ENCODE measurements at regions not wholly inside any gene's neighbourhood (a gene's known extent, or its start where the extent isn't known, plus 50 kb on each side); places are given as distances from the start of the nearest gene placed in this dataset.
"Not testable (repeated sequence)": the region's sequence is repeated elsewhere in the genome, so short reads cannot be mapped to it uniquely, and the experiment has no call there.

GRCh38 chr3:95587641-95588040 is 1226.8 kb upstream of the EPHA6 start:
- H3K4me3 Mint-ChIP-seq, result not testable (repeated sequence)

GRCh38 chr3:95588473-95588872 is 1225.9 kb upstream of the EPHA6 start:
- no peak overlapping the region for H3K4me3 Mint-ChIP-seq
- TF ChIP-seq JUNB (IDR thresholded peaks at IDR 0.05; ENCODE audit: unreplicated experiment) (no peak), EZH2phosphoT487 (IDR thresholded peaks at IDR 0.05; ENCODE audit: unreplicated experiment) (no peak), NANOG (IDR thresholded peaks at IDR 0.05; ENCODE audit: borderline replicate concordance) (no peak)
- DNase-seq (ENCODE audit: low spot score) (no peak), ATAC-seq (no peak)
- no peak overlapping the region for H2AFZ ChIP-seq
- H3K27ac Mint-ChIP-seq, result no peak overlapping the region
- peaks cover 9% of the 10 kb centered on the region for H3K36me3 Mint-ChIP-seq (ENCODE audit: low read depth)
- H3K27me3 Mint-ChIP-seq (ENCODE audit: insufficient read depth, low read depth, poor library complexity), result no peaks in the 10 kb centered on the region
- H3K79me2 ChIP-seq (replicated peaks; ENCODE audit: insufficient read depth), result no peaks in the 10 kb centered on the region
- H3K4me1 ChIP-seq (ENCODE audit: insufficient read depth), result no peaks in the 10 kb centered on the region
- no peaks in the 10 kb centered on the region for H3K4me1 Mint-ChIP-seq
- H3K27ac ChIP-seq (ENCODE audit: low read depth), result no peak overlapping the region
- no peak overlapping the region for H3K4me3 ChIP-seq
- peaks cover 11% of the 10 kb centered on the region; the same call in 2 of the 3 replicates for H3K9me3 Mint-ChIP-seq
- no peaks in the 10 kb centered on the region for H3F3A ChIP-seq (replicated peaks; ENCODE audit: low read depth)
- no peak overlapping the region for H3K4me2 ChIP-seq
- no peaks in the 10 kb centered on the region for H3K9me2 ChIP-seq (ENCODE audit: insufficient read depth)
- no peaks in the 10 kb centered on the region for H3K36me3 ChIP-seq (ENCODE audit: insufficient read depth)
- H3K27me3 ChIP-seq (ENCODE audit: insufficient read depth), result no peaks in the 10 kb centered on the region
- no peaks in the 10 kb centered on the region for H4K20me1 ChIP-seq (replicated peaks; ENCODE audit: insufficient read depth)

More at GRCh38 chr3:95587641-95588040, 1226.8 kb upstream of the EPHA6 start:
- H3K27ac Mint-ChIP-seq; ATAC-seq; H3K4me1 ChIP-seq (ENCODE audit: insufficient read depth); H3K4me1 Mint-ChIP-seq; H3K27me3 ChIP-seq (ENCODE audit: insufficient read depth); H3K79me2 ChIP-seq (replicated peaks; ENCODE audit: insufficient read depth); H3K36me3 ChIP-seq (ENCODE audit: insufficient read depth); H3K9me2 ChIP-seq (ENCODE audit: insufficient read depth); H3K9me3 Mint-ChIP-seq; H3K27me3 Mint-ChIP-seq (ENCODE audit: insufficient read depth, low read depth, poor library complexity); H3K4me3 ChIP-seq; H4K20me1 ChIP-seq (replicated peaks; ENCODE audit: insufficient read depth); H3F3A ChIP-seq (replicated peaks; ENCODE audit: low read depth); DNase-seq (ENCODE audit: low spot score); H3K4me2 ChIP-seq; H3K27ac ChIP-seq (ENCODE audit: low read depth); H3K36me3 Mint-ChIP-seq (ENCODE audit: low read depth): not testable (repeated sequence)
- peak overlapping the region; percentile 23; the same call in 1 of the 2 replicates for H2AFZ ChIP-seq

GRCh38 chr3:95595416-95596075 is 1218.8 kb upstream of the EPHA6 start:
- ATAC-seq, result no peak
- Histone ChIP-seq H3K4me2 (no peak overlapping the region), H3K27me3 (ENCODE audit: insufficient read depth) (no peaks in the 10 kb centered on the region), H2AFZ (no peak overlapping the region), H3K9me2 (ENCODE audit: insufficient read depth) (0 out of 2 replicates have a peak, but pooled peaks cover 3% of the 10 kb centered on the region), H3K79me2 (replicated peaks; ENCODE audit: insufficient read depth) (no peaks in the 10 kb centered on the region), H4K20me1 (replicated peaks; ENCODE audit: insufficient read depth) (no peaks in the 10 kb centered on the region), H3K4me1 (ENCODE audit: insufficient read depth) (no peaks in the 10 kb centered on the region), H3K36me3 (ENCODE audit: insufficient read depth) (no peaks in the 10 kb centered on the region), H3K4me3 (no peak overlapping the region), H3K27ac (ENCODE audit: low read depth) (no peak overlapping the region), H3F3A (replicated peaks; ENCODE audit: low read depth) (no peaks in the 10 kb centered on the region)
- no peak for DNase-seq (ENCODE audit: low spot score)
- Mint-ChIP-seq H3K36me3 (ENCODE audit: low read depth) (peaks cover 19% of the 10 kb centered on the region; the same call in 2 of the 3 replicates), H3K27me3 (ENCODE audit: insufficient read depth, low read depth, poor library complexity) (no peaks in the 10 kb centered on the region), H3K4me3 (no peak overlapping the region), H3K27ac (no peak overlapping the region), H3K9me3 (peaks cover 34% of the 10 kb centered on the region; the same call in 2 of the 3 replicates), H3K4me1 (no peaks in the 10 kb centered on the region)
- no peak for TF ChIP-seq REST (IDR thresholded peaks at IDR 0.05; ENCODE audit: unreplicated experiment)
- no peak for TF ChIP-seq ZNF114 (CRISPR knock-in tag; IDR thresholded peaks at IDR 0.05)
- TF ChIP-seq STAT1 (IDR thresholded peaks at IDR 0.05; ENCODE audit: unreplicated experiment), result no peak
- no peak for TF ChIP-seq CREB1 (CRISPR knock-in tag; IDR thresholded peaks at IDR 0.05; ENCODE audit: low read depth)
- no peak for TF ChIP-seq CTCF (conservative IDR thresholded peaks at IDR 0.05; ENCODE audit: low read depth in 2 of 2)
- TF ChIP-seq NANOG (IDR thresholded peaks at IDR 0.05; ENCODE audit: borderline replicate concordance), result no peak

All from GM23338 (cell line).